ENCODE measurements at regions not wholly inside any gene's neighbourhood (a gene's known extent, or its start where the extent isn't known, plus 50 kb on each side); places are given as distances from the start of the nearest gene placed in this dataset.
A peak's percentile ranks its signal among the peaks of the same experiment; 100 is the strongest.

DNA sequence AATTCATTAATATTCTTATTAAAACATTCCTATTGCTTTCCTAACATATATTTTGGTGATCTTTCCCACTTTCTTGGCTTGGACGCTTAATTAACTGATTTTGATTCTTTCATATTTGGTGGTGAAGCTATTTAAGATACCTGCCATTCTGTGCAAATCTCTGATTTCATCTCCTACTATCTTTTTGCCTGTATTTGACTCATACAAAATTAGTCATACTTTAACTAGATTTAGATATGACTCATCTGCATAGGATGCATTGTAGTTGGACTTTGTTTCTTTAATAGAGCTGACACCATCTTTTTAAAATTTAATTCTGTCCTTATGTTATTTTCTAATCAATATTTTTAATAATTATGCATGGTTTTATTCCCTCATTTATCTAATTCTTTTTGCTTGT lies 93.8 kb upstream of the PLPPR4 start:
- DNase-seq, result no peak

DNA sequence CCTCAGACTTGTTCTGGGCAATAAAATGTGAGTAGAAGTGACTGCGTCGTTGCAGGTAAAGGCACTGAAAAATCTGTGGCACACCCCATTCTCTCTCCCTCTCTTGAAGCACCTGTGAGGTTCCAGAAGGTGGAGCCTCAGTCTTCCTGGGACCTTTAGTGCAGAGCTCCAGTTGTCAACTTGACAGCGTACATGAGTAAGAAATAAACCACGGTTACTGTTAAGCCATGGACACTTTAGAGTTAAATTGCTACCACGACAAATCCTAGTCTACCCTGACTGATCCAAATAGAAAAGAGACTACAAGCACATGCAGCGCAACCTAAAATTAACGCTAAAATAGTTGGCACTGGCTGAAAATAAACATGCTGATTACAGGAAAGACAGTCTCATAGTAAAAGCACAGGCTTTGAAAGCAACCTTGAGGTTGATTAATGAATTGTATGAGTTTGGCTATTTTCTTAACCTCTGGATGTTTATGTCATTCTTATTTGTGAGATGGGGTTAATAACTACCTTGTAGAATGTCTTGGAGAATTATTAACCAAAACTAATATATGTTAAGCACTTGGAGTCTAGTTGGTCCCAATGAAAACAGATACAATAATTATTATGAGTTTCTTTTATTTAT lies 93.0 kb upstream of the PLPPR4 start:
- DNase-seq, result no peak

DNA sequence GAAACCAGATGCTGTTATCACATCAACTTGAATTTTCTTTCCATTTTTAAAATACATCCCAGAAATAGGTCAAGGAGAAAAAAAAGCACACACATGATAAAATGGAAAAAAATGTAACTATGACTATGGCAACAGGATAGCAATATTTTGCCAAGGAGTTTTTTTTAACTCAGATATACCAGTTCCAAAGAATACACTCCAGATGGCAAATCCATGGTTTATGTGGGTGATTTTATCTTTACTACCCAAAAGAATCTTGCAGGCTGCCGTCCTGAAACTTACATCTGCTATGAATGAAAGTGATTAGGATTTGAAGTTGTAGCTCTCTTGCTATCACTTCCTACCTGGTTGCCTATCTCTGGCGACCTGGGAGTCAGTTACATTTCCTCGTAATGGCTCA lies 91.0 kb upstream of the PLPPR4 start:
- no peak for DNase-seq

DNA sequence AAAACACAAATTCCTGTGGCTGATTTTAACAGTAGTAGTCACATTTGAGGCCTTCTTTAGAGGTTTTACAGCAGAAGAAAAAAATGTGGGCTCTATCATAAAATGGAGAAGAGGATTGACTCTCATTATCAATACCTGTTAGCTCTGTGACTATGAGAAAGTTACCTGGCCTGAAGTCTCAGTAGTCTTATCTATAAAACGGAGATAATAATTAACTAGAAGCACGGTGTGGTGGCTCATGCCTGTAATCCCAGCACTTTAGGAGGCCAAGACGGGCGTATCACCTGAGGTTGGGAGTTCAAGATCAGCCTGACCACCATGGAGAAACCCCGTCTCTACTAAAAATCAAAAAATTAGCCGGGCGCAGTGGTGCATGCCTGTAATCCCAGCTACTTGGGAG lies 90.4 kb upstream of the PLPPR4 start:
- DNase-seq, result no peak

DNA sequence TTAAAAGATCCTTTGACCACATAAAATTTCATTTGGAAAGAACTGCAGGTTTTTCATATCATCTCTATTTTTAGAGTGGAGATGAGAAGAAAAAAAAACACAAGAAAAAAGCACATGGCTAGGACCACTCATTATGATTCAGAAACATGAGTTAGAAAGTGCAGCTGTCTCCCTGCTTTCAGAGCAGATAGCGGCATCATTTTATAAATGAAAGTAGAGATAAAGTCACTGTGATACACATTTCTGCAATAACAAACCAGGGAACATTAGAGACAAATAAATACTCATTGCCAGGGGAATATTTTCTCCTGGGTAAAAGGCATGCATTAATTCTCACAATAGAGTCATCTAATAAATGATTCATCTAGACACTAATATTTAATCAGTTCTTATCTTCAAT lies 87.5 kb upstream of the PLPPR4 start:
- DNase-seq, result peak in 1 of 2 experiments; percentile 40

DNA sequence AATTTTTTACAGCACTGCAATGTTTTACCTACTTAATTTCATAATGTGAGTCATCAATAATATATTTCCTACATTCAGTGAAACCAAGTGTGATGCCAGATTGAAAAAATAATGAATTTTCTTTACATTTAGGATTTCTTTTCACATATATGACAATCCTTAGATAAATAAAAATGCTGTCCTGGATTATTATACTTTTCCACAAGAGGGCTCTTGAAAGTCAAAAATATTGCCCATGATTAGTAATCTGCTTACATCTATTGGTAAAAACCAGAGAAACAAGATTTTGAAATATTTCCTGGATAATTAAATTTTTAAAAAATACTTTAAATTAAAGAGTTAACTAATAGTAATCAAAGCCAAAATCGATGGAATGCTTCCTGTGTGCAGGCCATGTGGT lies 86.8 kb upstream of the PLPPR4 start:
- DNase-seq, result peak in 1 of 2 experiments; percentile 53

DNA sequence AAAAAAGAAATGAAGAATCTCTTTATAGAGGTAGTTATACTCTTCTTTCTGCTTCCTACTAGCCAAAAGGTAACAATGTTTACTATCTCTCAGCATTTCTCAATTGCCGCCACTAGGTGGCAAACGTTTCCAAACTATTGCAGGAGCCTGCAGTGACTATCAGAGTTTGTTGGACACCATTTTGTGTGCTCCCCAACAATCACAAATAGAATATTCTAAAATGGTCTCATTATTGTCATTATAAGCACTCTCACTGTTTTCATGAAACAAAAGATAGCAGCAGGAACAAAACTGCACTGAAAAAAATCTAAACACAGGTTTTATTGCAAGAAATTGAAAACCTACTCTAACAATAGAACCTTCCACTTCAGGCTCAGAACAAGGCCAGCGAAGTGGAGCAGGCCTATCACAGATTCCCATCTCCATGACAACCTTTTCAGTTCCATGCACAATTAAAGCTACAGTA lies 83.9 kb upstream of the PLPPR4 start:
- DNase-seq, result peak; percentile 78 to 93

DNA sequence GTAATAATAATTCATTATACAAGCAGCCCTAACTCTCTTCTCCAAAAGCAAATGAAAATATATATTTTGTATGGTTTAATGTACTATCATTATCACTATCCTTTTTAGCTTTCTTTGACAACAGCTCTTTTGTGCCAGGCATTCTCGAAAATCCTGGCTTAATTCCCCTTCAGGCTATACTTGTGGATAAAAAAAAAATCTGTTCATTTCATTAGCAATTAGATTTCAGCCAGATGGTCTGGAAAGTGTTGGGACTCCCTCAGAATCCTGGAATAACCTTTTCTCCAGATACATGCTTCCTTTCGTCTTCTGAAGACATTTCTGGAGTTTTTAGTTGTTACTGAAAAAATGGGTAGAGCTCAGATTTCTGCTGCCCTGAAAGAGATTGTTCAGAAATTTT lies 83.4 kb upstream of the PLPPR4 start:
- DNase-seq, result peak; percentile 73 to 91

DNA sequence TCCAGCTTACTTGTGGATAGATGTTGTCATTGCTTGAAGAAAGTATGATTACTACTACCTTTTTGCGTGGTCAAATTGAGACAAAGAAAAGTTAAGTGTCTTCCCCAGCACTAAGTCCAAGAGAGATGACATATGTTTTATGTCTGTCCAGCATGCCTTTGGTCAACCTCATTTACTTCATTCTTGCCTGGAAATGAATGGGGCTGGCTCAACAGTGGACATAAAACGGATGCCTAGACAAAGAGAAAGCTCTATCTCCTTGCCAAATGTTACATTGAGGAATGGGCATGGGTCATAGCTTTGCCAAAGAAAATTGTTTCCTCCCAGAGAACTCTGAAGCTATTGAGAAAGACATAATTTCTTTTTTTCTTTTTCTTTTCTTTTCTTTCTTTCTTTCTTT lies 82.4 kb upstream of the PLPPR4 start:
- no peak for DNase-seq

DNA sequence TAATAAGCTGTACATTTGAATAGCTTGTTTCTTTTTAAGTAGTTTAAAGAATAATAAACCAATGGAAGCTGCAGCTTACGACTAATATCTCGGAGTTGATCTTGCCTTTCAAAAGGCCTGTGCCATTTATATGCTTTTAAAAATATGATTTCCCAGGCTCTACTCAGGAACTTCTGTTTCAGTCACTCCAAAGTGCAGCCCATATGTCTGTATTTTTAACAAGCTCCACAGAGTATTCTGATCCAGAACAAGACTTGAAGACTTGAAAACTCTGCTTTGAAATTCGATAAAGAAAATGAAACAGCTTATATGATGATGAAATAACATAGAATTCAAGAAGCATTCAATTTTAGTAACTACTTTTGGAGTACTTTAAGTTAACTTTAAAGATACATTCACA lies 79.1 kb upstream of the PLPPR4 start:
- DNase-seq, result peak in 1 of 2 experiments; percentile 24

DNA sequence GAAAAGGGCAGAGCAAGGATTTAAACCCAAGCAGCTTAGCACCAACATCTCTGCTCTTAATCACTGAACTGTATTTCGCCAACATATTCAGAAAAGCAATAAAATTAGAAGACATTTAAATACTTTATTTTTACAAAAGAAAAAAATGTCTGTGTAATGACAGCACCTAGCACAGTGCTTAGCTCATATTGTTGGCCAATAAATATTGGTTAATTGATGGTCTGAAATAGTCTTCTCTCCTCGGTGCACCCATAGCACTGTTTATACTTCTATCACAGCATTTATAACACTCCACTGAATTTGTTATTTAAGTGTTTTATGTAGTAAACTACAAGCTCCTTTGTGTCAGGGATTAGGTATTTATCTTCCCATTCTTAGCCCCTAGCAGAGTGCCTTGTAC lies 70.9 kb upstream of the PLPPR4 start:
- DNase-seq, result no peak

DNA sequence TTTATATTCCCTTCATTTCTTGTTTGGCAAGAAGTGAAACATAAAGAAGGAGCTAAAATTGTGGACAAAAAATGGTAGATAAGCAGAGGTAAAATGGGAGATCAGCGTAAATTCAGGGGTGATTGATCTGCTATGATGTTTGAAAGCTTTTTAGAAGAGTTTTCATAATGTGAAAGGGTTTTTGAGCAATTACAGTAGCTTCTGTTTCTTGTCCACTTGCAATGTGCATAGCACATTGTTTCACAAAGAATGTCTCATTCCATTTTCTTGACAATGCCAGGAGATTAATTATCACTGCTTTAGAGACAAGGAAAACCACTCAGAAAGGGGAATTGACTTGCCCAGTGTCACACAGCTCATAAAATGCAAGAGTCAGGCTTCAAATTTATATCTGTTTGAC lies 65.9 kb upstream of the PLPPR4 start:
- no peak for DNase-seq

DNA sequence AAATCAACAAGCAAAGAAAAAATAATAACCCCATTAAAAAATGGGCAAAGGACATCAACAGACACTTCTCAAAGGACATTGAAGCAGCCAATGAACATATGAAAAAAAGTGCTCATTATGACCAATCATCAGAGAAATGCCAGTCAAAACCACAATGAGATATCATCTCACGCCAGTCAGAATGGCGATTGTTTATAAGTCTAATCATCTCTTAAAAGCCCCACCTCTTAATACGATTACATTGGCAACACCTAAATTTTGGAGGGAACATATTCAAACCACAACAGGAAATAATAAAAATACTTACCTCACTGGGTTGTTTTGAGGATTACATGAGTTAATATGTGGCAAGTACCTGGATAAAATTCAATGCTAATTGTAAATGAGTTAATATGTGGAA lies 57.1 kb upstream of the PLPPR4 start:
- no peak for DNase-seq

Measured in NCI-H524 (cell line).